ENCODE measurements at regions not wholly inside any gene's neighbourhood (a gene's known extent, or its start where the extent isn't known, plus 50 kb on each side); places are given as distances from the start of the nearest gene placed in this dataset.

DNA sequence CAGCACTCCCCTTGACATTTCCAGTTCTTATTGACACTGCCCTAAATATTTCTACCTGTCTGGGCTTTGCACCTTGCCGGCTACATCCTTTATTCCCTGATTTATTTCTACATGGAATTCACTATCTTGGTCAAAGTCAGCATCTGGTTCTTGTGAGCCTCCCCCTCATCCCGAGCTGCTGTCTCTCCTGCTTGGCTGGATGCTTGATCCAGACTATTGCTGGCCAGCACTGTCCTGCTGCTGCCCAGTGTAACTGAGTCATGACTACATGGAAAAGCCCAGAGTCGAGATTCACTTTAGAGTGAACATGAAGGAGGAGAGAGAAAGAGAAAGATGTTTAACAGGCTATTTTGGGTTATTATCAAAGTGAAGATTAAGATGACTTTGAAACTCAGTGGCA lies 142.2 kb downstream of the OPN5 start:
- Histone ChIP-seq H3K4me3 (ENCODE audit: low read length) (no peak overlapping the region), H3K36me3 (ENCODE audit: low read depth, low read length) (no peaks in the 10 kb centered on the region)
- CTCF ChIA-PET: no interaction called here

GRCh38 chr6:47922391-47922790 lies 140.6 kb downstream of the OPN5 start:
- TF ChIP-seq, protein P1, sequence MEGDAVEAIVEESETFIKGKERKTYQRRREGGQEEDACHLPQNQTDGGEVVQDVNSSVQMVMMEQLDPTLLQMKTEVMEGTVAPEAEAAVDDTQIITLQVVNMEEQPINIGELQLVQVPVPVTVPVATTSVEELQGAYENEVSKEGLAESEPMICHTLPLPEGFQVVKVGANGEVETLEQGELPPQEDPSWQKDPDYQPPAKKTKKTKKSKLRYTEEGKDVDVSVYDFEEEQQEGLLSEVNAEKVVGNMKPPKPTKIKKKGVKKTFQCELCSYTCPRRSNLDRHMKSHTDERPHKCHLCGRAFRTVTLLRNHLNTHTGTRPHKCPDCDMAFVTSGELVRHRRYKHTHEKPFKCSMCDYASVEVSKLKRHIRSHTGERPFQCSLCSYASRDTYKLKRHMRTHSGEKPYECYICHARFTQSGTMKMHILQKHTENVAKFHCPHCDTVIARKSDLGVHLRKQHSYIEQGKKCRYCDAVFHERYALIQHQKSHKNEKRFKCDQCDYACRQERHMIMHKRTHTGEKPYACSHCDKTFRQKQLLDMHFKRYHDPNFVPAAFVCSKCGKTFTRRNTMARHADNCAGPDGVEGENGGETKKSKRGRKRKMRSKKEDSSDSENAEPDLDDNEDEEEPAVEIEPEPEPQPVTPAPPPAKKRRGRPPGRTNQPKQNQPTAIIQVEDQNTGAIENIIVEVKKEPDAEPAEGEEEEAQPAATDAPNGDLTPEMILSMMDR (conservative IDR thresholded peaks at IDR 0.05; ENCODE audit: low read depth, low read length): no peak
- TF ChIP-seq EZH2 (IDR thresholded peaks at IDR 0.05; ENCODE audit: low read length, unreplicated experiment) (no peak), EZH2phosphoT487 (IDR thresholded peaks at IDR 0.05; ENCODE audit: borderline replicate concordance, low read length) (no peak)
- BruUV-seq (replicated peaks): no TSS peak

More for the DNA sequence above, 142.2 kb downstream of the OPN5 start:
- no TSS peak for BruUV-seq (replicated peaks)
- no peaks in the 10 kb centered on the region for H3K4me1 ChIP-seq (ENCODE audit: insufficient read depth, low read length)
- POLR2A ChIA-PET (ENCODE audit: unreplicated experiment): no interaction called here
- no peak overlapping the region for H3K27ac ChIP-seq (ENCODE audit: low read length)
- intact Hi-C loops (cut with micrococcal nuclease): no loop called here
- H3K79me2 ChIP-seq (ENCODE audit: low read length): no peaks in the 10 kb centered on the region
- no peak for ATAC-seq
- no peaks in the 10 kb centered on the region for H3K9me2 ChIP-seq (replicated peaks; ENCODE audit: low read length)
- H3K9me3 ChIP-seq (ENCODE audit: low read length): no peaks in the 10 kb centered on the region
- TF ChIP-seq EZH2 (IDR thresholded peaks at IDR 0.05; ENCODE audit: low read length, unreplicated experiment) (no peak), EZH2phosphoT487 (IDR thresholded peaks at IDR 0.05; ENCODE audit: borderline replicate concordance, low read length) (no peak)
- TF ChIP-seq, protein P1 (conservative IDR thresholded peaks at IDR 0.05; ENCODE audit: low read depth, low read length): no peak
- DNase-seq: no peak
- no peaks in the 10 kb centered on the region for H4K20me1 ChIP-seq (ENCODE audit: low read length)
- no peak overlapping the region for H3K9ac ChIP-seq (ENCODE audit: low read length)
- H3F3A ChIP-seq (ENCODE audit: low read length, unreplicated experiment): no peaks in the 10 kb centered on the region
- no peak overlapping the region for H3K4me2 ChIP-seq (ENCODE audit: low read length)
- no peak overlapping the region for H2AFZ ChIP-seq (ENCODE audit: low read length)
- H3K27me3 ChIP-seq (ENCODE audit: low read length): no peaks in the 10 kb centered on the region

GRCh38 chr6:47919875-47920274 lies 138.0 kb downstream of the OPN5 start:
- H3K27me3 ChIP-seq (ENCODE audit: low read length): no peaks in the 10 kb centered on the region
- H3K27ac ChIP-seq (ENCODE audit: low read length): no peak overlapping the region
- H3K4me3 ChIP-seq (ENCODE audit: low read length): no peak overlapping the region
- no peak for TF ChIP-seq EZH2phosphoT487 (IDR thresholded peaks at IDR 0.05; ENCODE audit: borderline replicate concordance, low read length)
- no peak for TF ChIP-seq EZH2 (IDR thresholded peaks at IDR 0.05; ENCODE audit: low read length, unreplicated experiment)
- TF ChIP-seq, protein P1 (conservative IDR thresholded peaks at IDR 0.05; ENCODE audit: low read depth, low read length): no peak
- H4K20me1 ChIP-seq (ENCODE audit: low read length): no peaks in the 10 kb centered on the region
- no peaks in the 10 kb centered on the region for H3K36me3 ChIP-seq (ENCODE audit: low read depth, low read length)
- DNase-seq: no peak
- BruUV-seq (replicated peaks): no TSS peak
- H3K4me1 ChIP-seq (ENCODE audit: insufficient read depth, low read length): no peaks in the 10 kb centered on the region
- intact Hi-C loops (cut with micrococcal nuclease): no loop called here
- H3K9me3 ChIP-seq (ENCODE audit: low read length): no peaks in the 10 kb centered on the region
- no peaks in the 10 kb centered on the region for H3K9me2 ChIP-seq (replicated peaks; ENCODE audit: low read length)
- H3F3A ChIP-seq (ENCODE audit: low read length, unreplicated experiment): no peaks in the 10 kb centered on the region
- ATAC-seq: no peak
- H2AFZ ChIP-seq (ENCODE audit: low read length): no peak overlapping the region
- ChIA-PET CTCF (no interaction called here), POLR2A (ENCODE audit: unreplicated experiment) (no interaction called here)
- no peak overlapping the region for H3K9ac ChIP-seq (ENCODE audit: low read length)
- no peaks in the 10 kb centered on the region for H3K79me2 ChIP-seq (ENCODE audit: low read length)
- H3K4me2 ChIP-seq (ENCODE audit: low read length): no peak overlapping the region

More at GRCh38 chr6:47922391-47922790, 140.6 kb downstream of the OPN5 start:
- no peaks in the 10 kb centered on the region for H3K9me3 ChIP-seq (ENCODE audit: low read length)
- no peaks in the 10 kb centered on the region for H3K79me2 ChIP-seq (ENCODE audit: low read length)
- no peak for ATAC-seq
- no peaks in the 10 kb centered on the region for H3K36me3 ChIP-seq (ENCODE audit: low read depth, low read length)
- no peaks in the 10 kb centered on the region for H3K4me1 ChIP-seq (ENCODE audit: insufficient read depth, low read length)
- POLR2A ChIA-PET (ENCODE audit: unreplicated experiment): no interaction called here
- CTCF ChIA-PET: no interaction called here
- no peak overlapping the region for H3K4me2 ChIP-seq (ENCODE audit: low read length)
- H3K9me2 ChIP-seq (replicated peaks; ENCODE audit: low read length): no peaks in the 10 kb centered on the region
- no peaks in the 10 kb centered on the region for H3F3A ChIP-seq (ENCODE audit: low read length, unreplicated experiment)
- no peak for DNase-seq
- no peak overlapping the region for H3K9ac ChIP-seq (ENCODE audit: low read length)
- no peak overlapping the region for H3K27ac ChIP-seq (ENCODE audit: low read length)
- H3K4me3 ChIP-seq (ENCODE audit: low read length): no peak overlapping the region
- intact Hi-C loops (cut with micrococcal nuclease): no loop called here
- no peaks in the 10 kb centered on the region for H3K27me3 ChIP-seq (ENCODE audit: low read length)
- H2AFZ ChIP-seq (ENCODE audit: low read length): no peak overlapping the region
- H4K20me1 ChIP-seq (ENCODE audit: low read length): no peaks in the 10 kb centered on the region

Data from PC-3 (cell line).